Limb (tissue), 2 donors: ENCODE measurements at regions not wholly inside any gene's neighbourhood (a gene's known extent, or its start where the extent isn't known, plus 50 kb on each side); places are given as distances from the start of the nearest gene placed in this dataset.
"Not testable (repeated sequence)": the region's sequence is repeated elsewhere in the genome, so short reads cannot be mapped to it uniquely, and the experiment has no call there.

ENCODE experiments used
- DNase-seq, 2 donors: peaks; one replicate each; pipeline ENCODE4 v3.0.0-alpha.2; 2016; ENCODE audit errors: extremely low spot score in 2 of 2

GRCh38 chr1:190963321-190963720, 485.7 kb upstream of the BRINP3 start:
- peak in 1 of 2 donors; percentile 34 for DNase-seq

DNA sequence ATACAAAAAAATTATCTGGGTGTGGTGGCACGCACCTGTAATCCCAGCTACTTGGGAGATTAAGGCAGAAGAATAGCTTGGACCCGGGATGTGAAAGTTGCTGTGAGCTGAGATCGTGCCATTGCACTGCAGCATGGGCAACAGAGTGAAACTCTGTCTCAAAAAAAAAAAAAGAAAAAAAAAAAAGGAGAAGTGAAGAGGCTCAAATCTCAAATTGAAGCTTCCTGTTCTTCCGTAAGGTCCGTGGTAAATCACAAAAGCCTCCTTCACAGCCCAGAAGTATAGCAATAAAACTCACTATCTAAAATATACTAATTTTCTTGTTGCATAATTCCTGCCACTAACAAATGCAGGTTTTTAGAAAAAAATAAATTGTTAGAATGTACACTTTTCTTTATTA, 498.2 kb upstream of the BRINP3 start:
- no peak for DNase-seq

- DNase-seq: no peak
Observed at GRCh38 chr1:191002768-191003167, 525.1 kb upstream of the BRINP3 start.

- DNase-seq: no peak
Observed at GRCh38 chr1:191016765-191017164, 539.1 kb upstream of the BRINP3 start.

DNA sequence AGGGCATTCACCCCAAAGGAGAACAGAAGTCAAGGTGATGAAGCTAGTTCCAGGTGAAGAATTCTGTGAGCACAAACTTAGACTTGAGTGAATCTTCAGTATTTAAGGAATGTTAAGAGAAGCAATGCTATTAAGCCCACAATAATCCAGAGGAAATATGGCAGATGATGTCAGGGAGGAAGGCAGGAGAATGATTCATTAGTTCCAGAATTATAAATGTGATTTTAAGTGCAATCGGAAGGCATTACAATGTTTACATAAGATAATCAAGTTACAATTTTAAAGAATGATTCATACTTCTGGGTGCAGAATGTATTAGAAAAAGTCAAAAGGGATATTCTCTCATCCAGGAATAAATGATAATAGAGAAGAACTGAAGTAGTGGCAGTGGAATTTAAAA, 545.2 kb upstream of the BRINP3 start:
- no peak for DNase-seq

GRCh38 chr1:191025896-191026642, 548.4 kb upstream of the BRINP3 start:
- no peak for DNase-seq

- DNase-seq: no peak
Observed at GRCh38 chr1:191026828-191027227, 549.2 kb upstream of the BRINP3 start.

- no peak for DNase-seq
Observed at GRCh38 chr1:191034132-191034531, 556.5 kb upstream of the BRINP3 start.

GRCh38 chr1:191043066-191043465, 565.4 kb upstream of the BRINP3 start:
- no peak for DNase-seq

- no peak for DNase-seq
Observed at GRCh38 chr1:191049781-191050180, 572.1 kb upstream of the BRINP3 start.

- no peak for DNase-seq
Observed at GRCh38 chr1:191052888-191053287, 575.2 kb upstream of the BRINP3 start.

GRCh38 chr1:191065346-191065745, 587.7 kb upstream of the BRINP3 start:
- DNase-seq: no peak

DNA sequence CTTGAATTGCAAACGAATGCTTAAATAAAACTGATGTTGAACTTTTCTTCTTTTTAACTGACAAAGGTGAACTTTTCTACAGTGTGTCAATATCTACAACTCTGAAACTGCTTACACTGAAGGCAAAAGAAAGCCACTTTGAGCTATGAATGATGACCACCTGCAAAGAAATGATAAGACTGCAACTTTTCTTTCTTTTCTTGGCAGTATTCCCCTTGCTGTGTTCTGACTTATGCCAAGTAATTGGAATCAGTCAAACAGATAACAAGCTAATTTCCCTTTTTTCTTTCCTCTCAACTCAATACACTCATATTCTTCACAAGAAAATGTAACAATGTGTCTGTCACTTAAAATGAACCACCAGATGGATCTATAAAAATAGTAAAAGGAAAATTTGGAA, 588.1 kb upstream of the BRINP3 start:
- no peak for DNase-seq

DNA sequence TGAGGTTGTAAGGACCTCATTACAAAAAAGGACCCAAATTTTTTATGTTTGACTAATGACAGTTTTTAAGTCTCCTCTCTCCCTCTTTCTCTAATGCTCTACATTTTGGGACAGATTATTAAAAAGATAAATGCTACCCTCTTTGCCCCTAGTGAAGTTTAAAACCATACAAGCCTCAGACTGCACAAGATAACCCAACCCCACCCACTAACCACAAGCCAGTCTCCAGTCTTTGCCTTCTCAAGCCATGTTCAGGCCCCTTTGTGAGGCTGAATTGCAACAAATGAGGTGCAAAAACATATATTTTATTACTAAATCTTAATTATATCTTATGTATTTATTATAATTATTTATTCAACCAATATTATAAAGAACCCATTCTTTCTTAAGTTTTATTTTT, 597.2 kb upstream of the BRINP3 start:
- no peak for DNase-seq

GRCh38 chr1:191083090-191083489, 605.4 kb upstream of the BRINP3 start:
- DNase-seq: not testable (repeated sequence)

GRCh38 chr1:191085121-191085520, 607.5 kb upstream of the BRINP3 start:
- peak in 1 of 2 donors; percentile 9 for DNase-seq

DNA sequence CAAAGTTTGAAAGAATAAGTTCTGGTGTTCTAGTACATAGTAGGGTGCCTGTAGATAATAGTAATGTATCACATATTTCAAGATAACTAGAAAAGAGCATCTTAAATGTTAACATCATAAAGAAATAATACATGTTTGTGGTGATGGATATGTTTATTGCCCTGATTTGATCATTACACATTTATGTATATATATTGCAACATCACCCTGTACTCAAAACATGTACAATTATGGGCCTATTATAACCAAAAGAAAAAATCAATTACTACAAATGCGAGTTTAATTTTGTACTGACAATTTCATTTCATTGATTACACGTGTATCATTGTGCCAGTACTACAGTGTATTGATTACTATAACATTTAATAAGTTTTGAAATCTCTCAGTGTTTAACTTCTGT, 609.2 kb upstream of the BRINP3 start:
- DNase-seq: no peak

DNA sequence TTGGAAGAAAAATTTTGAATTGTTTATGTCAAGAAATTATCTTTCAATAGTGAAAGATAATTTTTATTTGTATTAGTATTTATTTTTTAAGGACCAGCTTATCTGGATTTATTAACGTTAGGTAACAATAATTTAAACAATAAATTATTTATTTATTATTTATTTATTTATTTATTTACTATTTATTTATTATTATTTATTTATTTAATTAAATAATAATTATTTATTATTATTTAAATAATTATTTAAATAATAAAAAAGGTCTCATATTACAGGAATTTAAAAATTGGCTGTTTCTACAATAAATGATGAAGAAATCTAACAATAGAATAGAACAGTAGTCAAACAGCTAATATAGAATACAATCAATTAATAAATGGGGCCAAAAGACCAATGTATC, 618.7 kb upstream of the BRINP3 start:
- no peak for DNase-seq

- no peak for DNase-seq
Observed at GRCh38 chr1:191099696-191100095, 622.0 kb upstream of the BRINP3 start.

- no peak for DNase-seq
Observed at GRCh38 chr1:191101960-191102359, 624.3 kb upstream of the BRINP3 start.

- no peak for DNase-seq
Observed at GRCh38 chr1:191125950-191126349, 648.3 kb upstream of the BRINP3 start.

- no peak for DNase-seq
Observed at GRCh38 chr1:191134796-191135195, 657.1 kb upstream of the BRINP3 start.

DNA sequence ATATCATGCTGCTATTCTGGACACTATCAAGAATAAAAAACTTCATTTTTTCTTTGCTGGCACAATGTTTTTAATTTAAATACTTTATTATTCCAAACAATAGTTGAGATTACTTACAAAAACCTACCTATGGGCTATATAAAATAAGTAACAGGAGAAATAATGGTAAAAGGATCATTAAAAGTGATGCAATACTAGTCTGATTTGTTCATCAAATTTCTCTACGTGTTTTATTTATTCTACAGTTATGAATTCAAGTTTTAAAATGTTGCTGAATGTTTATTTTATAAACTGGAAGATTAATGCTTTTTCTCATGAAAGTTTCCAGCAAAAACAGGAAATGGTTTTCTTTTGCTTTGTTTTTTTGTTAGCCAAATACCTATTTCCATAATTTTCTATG, 662.4 kb upstream of the BRINP3 start:
- no peak for DNase-seq

DNA sequence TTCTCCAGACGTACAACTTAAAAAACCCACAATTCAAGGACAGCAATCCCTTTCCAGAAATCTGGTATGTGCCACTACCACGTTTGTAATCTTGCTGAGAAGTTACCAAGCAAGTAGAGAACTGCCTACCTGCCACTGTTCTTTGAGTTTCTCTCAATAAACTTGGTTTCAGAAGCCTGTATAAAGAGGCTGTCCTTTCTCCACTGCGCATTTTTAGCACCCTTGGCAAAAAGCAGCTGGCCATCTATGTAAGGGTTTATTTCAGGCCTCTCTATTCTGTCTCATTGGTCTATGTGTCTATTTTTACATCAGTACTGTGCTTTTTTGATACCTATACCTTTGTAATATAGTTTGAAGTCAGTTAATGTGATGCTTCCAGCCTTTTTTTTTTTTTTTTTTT, 665.1 kb upstream of the BRINP3 start:
- no peak for DNase-seq
